Breast epithelium (tissue), 3 donors: ENCODE measurements at regions not wholly inside any gene's neighbourhood (a gene's known extent, or its start where the extent isn't known, plus 50 kb on each side); places are given as distances from the start of the nearest gene placed in this dataset.

Experiments
- CTCF ChIP-seq, 3 donors: fragments of 450-650 bp; IDR thresholded peaks; one replicate each; pipeline ENCODE4 v1.5.1; 2016 to 2017; ENCODE audit warnings: antibody characterized with exemption in 3 of 3, mild to moderate bottlenecking in 3 of 3, moderate library complexity in 3 of 3
- POLR2A ChIP-seq: fragments of 450-650 bp; IDR thresholded peaks from one replicate; pipeline ENCODE4 v1.6.1; 2016; ENCODE audit warnings: antibody characterized with exemption, mild to moderate bottlenecking, moderate library complexity

GRCh38 chrX:8927701-8928100 lies 106.2 kb downstream of the FAM9B start:
- TF ChIP-seq CTCF (IDR thresholded peaks at IDR 0.05): no peak
- TF ChIP-seq POLR2A: no peak
